ENCODE measurements at regions not wholly inside any gene's neighbourhood (a gene's known extent, or its start where the extent isn't known, plus 50 kb on each side); places are given as distances from the start of the nearest gene placed in this dataset.

DNA sequence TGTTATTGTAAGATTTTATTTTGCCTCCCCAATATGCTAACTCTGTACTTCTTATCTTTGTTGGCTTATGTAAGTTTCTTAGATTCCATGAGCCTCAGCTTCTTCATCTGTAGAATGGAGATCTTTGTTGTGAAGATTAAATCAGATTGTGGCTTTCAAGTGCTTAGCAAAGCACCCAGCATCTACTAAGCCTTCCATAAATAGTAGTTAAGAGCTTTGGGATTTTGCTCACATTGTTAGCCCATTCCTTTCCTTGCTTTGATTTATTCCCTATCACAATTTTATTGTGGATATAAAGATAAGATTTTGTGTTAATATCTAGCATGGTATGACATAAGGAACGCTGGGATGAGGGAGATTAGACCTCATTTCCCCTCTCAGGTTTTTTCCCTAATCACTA is 501.4 kb downstream of the PYDC2 start:
- no peak overlapping the region for H3K27ac ChIP-seq
- TF ChIP-seq CTCF (conservative IDR thresholded peaks at IDR 0.05) (no peak), ZFX (IDR thresholded peaks at IDR 0.05) (no peak)

DNA sequence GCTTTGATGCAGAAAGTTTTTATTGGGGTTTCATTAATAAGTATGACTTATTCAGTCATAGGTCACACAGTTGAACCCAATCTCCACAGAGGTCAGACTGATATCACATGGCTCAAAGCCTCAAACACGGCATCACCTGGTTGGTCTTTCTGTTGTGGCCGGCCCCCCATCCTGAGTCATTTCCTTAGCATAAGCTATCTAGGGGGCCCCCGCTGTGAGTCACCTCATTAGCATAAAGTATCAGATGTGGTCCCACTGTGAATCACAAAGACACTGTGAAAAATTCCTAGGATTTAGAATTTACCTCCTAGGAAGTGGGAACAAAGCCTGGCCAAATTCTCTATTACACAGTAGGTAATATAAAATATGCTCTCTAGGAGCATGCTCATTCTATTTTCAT is 502.2 kb downstream of the PYDC2 start:
- H3K27ac ChIP-seq, result no peak overlapping the region
- TF ChIP-seq ZFX (IDR thresholded peaks at IDR 0.05) (no peak), CTCF (conservative IDR thresholded peaks at IDR 0.05) (no peak)

- no peak for TF ChIP-seq ZFX (IDR thresholded peaks at IDR 0.05)
- no peak for TF ChIP-seq CTCF (conservative IDR thresholded peaks at IDR 0.05)
- no peak overlapping the region for H3K27ac ChIP-seq
Measured at GRCh38 chr3:191966556-191966955, 505.6 kb downstream of the PYDC2 start.

- TF ChIP-seq CTCF (conservative IDR thresholded peaks at IDR 0.05) (no peak), ZFX (IDR thresholded peaks at IDR 0.05) (no peak)
- H3K27ac ChIP-seq, result no peak overlapping the region
Measured at GRCh38 chr3:191968299-191968698, 507.3 kb downstream of the PYDC2 start.

DNA sequence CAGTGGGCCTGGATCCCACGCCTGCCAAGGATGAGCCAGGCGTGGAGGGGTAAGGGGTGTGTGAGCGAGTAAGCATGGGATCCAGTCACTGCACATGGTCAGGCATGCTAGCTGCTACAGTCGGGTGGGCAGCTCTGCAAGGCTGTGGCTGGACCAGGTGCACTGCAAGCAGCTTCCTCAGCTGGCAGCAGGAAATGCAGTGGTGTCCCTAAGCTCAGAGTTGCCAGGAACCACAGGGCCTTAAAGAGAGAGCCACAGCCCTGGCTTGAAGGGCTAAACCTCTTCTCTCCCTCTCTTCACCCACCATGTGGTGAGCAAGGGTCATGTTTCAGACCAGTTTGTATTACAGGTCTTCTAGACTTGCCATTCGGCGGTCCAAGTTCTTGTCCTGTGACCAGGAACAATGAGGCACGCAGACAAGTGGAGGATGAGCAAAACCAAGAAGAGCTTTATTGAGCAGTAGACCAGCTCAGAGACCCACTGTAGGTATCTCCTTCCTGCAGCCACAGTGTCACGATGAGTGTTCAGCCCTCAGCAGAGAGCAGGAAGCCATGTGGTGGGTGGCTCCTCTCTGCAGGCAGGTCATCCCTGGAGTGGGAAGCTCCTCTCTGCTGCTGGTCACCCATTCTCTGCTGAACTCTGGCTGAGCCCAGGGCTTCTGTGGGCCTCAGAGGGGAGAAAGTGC is 511.9 kb downstream of the PYDC2 start:
- TF ChIP-seq CTCF (conservative IDR thresholded peaks at IDR 0.05), result no peak
- H3K27ac ChIP-seq, result no peak overlapping the region

DNA sequence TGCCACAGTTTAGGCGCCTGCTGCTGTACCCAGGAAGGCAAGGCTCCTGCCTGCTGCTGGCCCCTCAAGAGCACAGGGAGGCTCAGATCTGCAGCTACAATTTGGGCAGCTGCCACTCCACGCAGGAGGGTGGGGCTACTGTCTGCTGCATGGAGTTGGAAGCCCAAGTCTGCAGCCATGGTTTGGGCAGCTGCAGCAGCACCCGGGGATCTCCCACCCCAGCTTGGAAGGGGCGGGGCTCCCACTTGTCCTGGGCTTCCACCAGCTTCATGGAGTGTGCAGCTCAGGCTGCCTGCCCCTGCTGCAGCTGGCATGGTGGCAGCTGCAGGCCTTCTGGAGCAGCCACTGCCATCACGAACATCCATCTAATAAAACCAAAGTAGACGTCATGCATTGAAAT is 512.9 kb downstream of the PYDC2 start:
- no peak overlapping the region for H3K27ac ChIP-seq
- no peak for TF ChIP-seq CTCF (conservative IDR thresholded peaks at IDR 0.05)
- TF ChIP-seq ZFX (IDR thresholded peaks at IDR 0.05), result no peak

GRCh38 chr3:191975936-191976335 is 515.0 kb downstream of the PYDC2 start:
- TF ChIP-seq CTCF (conservative IDR thresholded peaks at IDR 0.05) (no peak), ZFX (IDR thresholded peaks at IDR 0.05) (no peak)
- H3K27ac ChIP-seq, result no peak overlapping the region
